ENCODE measurements at regions not wholly inside any gene's neighbourhood (a gene's known extent, or its start where the extent isn't known, plus 50 kb on each side); places are given as distances from the start of the nearest gene placed in this dataset.

DNA sequence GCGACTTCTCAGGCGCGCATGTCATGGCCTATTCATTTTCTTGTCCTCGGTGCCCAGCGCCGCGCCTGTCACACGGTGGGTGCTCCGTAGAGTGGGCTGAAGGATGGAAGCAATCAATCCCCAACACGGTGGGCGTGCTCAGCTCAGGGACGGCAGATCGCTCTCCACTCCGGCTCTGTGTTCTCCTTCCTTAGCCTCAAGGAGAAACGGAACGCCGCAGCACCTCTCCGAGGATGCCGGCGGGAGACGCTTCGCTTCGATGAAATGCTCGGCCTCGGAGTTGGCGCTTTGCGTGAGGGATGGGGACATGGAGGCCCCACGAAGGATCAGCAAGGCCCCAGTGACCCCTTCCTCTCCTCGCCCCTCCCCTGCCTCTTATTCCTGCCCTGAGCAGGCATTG is 199.5 kb downstream of the C9orf50 start:
- TF ChIP-seq, protein P1, sequence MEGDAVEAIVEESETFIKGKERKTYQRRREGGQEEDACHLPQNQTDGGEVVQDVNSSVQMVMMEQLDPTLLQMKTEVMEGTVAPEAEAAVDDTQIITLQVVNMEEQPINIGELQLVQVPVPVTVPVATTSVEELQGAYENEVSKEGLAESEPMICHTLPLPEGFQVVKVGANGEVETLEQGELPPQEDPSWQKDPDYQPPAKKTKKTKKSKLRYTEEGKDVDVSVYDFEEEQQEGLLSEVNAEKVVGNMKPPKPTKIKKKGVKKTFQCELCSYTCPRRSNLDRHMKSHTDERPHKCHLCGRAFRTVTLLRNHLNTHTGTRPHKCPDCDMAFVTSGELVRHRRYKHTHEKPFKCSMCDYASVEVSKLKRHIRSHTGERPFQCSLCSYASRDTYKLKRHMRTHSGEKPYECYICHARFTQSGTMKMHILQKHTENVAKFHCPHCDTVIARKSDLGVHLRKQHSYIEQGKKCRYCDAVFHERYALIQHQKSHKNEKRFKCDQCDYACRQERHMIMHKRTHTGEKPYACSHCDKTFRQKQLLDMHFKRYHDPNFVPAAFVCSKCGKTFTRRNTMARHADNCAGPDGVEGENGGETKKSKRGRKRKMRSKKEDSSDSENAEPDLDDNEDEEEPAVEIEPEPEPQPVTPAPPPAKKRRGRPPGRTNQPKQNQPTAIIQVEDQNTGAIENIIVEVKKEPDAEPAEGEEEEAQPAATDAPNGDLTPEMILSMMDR (conservative IDR thresholded peaks at IDR 0.05; ENCODE audit: low read depth, low read length) = no peak
- no peak for TF ChIP-seq EZH2 (IDR thresholded peaks at IDR 0.05; ENCODE audit: borderline replicate concordance, low read depth, low read length, poor library complexity, severe bottlenecking)
